ENCODE measurements at regions not wholly inside any gene's neighbourhood (a gene's known extent, or its start where the extent isn't known, plus 50 kb on each side); places are given as distances from the start of the nearest gene placed in this dataset.

GRCh38 chr4:19152264-19152663, 1099.4 kb upstream of the SLIT2 start:
- TF ChIP-seq ESRRG (CRISPR knock-in tag; IDR thresholded peaks at IDR 0.05) (no peak), BACH2 (CRISPR knock-in tag; IDR thresholded peaks at IDR 0.05; ENCODE audit: borderline replicate concordance) (no peak), ZNF70 (CRISPR knock-in tag; IDR thresholded peaks at IDR 0.05) (no peak), CREB5 (CRISPR knock-in tag; IDR thresholded peaks at IDR 0.05; ENCODE audit: low read depth) (no peak), CSRNP3 (CRISPR knock-in tag; IDR thresholded peaks at IDR 0.05) (no peak), PATZ1 (CRISPR knock-in tag; IDR thresholded peaks at IDR 0.05; ENCODE audit: borderline replicate concordance) (no peak), ARNTL (CRISPR knock-in tag; IDR thresholded peaks at IDR 0.05; ENCODE audit: borderline replicate concordance, low read depth) (no peak), OSR1 (CRISPR knock-in tag; IDR thresholded peaks at IDR 0.05) (no peak)

All from SK-N-SH treated with all-trans-retinoic acid at 6 μM for 48 hours (cell line).